OCI-M2 (cell line): ENCODE measurements at regions not wholly inside any gene's neighbourhood (a gene's known extent, or its start where the extent isn't known, plus 50 kb on each side); places are given as distances from the start of the nearest gene placed in this dataset.
A peak's percentile ranks its signal among the peaks of the same experiment; 100 is the strongest.

Source experiments
- DNase-seq: peaks from one replicate; lab custom pipeline; 2025; ENCODE audit not compliant: unreplicated experiment; lab: John Stamatoyannopoulos, UW

DNA sequence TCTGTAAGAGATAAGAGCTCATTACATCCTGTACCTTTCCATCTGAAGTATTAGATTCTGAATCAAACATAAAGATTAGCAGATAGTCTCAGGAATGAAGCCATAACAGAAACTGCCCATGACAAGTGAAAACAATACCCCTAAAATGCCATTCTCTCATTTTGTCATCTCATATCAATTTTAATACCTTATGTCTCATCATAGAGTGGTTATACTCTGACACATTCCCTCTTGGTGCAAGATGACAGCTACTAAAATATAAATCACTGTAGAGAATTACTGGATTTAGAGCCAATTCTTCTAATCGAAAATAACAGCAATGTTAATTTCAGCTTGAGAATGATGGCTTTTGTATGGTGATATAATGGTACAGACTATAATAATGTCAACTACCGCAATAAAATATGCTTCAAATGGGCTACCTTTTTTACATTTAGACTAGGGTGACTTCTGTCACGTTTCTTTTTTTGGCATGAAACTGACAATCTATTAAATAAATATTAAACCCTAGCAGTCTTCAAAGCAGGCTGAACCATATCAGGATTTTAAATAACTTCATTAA lies 125.1 kb upstream of the ITGA4 start:
- DNase-seq: no peak

- DNase-seq: no peak
Measured at GRCh38 chr2:181334158-181334826, 122.9 kb upstream of the ITGA4 start.

DNA sequence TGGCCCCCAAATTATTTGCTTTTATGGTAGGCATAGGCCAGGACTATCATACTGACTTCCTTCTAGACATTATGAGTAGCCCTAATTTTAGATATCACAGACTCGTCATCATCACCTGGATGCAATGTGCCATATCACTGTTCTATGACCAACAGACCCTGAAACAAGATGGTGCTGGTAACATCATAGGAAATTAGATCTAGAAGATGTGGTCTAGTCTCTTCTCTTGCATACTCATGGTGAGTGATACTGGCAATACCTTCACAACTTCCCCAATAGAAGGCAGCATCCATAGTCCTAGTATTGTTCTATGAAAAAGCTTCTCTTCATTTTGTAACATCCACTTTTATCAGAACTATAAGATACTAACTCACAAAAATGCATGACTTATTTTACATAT lies 116.3 kb upstream of the ITGA4 start:
- no peak for DNase-seq

- no peak for DNase-seq
Measured at GRCh38 chr2:181341855-181342600, 115.2 kb upstream of the ITGA4 start.

- DNase-seq: no peak
Measured at GRCh38 chr2:181348107-181348837, 108.9 kb upstream of the ITGA4 start.

DNA sequence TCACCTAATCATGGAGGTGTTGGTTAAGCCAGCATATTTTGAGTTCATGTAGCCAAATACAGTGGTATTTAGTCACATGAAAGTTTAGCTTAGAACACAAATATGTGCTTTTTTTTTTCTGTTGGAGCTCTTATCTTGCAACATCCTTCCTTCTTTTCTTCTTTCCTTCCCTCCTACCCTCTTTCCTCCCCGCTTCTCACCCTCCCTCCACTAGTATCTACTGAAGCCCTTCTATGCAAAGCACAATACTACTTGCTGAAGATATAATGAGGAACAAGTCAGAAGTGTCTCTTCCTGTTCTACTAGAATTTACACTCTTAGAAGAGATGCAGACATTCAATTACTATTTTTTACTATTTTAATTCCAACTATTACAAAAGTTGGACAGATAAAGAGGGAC lies 105.0 kb upstream of the ITGA4 start:
- DNase-seq: no peak

GRCh38 chr2:181354626-181355025 lies 102.6 kb upstream of the ITGA4 start:
- no peak for DNase-seq

GRCh38 chr2:181356526-181357130 lies 100.6 kb upstream of the ITGA4 start:
- DNase-seq: no peak

GRCh38 chr2:181357979-181358378 lies 99.2 kb upstream of the ITGA4 start:
- no peak for DNase-seq

DNA sequence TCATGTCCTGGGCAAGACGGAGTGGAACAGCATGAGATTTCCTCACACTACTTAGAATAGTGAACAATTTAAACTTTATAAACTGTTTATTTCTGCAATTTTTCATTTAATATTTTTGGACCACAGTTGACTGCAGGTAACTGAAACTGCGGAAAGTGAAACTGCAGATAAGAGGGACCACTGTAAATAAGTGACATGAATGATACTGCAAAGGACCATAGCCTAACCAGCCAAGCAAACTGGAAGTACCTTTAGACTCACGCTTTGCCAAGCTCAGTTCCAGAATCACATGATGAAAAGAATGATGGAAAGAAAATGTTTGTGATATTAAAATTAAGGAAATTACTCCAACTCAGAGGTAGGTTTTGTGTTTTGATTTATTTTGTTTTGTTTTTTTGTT lies 94.6 kb upstream of the ITGA4 start:
- DNase-seq: no peak

DNA sequence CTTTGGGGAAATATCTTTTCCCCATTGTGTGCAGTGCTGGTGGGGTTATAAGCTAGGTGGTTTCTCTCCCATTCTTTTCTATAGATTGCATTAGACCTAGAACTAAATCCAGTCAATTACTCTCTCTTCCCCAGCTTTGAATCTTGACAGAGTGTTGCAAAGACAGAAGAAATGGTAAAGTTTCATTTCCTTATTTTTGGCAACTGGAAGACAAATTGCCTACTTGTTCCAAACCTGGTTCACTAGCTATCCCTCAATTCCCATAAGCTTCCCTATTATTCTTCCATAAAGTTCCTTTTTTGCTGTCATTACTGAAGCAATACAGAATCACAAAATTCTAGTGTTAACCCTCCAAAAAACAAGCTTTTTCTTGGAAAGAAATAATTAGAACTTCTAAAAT lies 94.0 kb upstream of the ITGA4 start:
- no peak for DNase-seq

GRCh38 chr2:181364492-181365170 lies 92.6 kb upstream of the ITGA4 start:
- DNase-seq: no peak

DNA sequence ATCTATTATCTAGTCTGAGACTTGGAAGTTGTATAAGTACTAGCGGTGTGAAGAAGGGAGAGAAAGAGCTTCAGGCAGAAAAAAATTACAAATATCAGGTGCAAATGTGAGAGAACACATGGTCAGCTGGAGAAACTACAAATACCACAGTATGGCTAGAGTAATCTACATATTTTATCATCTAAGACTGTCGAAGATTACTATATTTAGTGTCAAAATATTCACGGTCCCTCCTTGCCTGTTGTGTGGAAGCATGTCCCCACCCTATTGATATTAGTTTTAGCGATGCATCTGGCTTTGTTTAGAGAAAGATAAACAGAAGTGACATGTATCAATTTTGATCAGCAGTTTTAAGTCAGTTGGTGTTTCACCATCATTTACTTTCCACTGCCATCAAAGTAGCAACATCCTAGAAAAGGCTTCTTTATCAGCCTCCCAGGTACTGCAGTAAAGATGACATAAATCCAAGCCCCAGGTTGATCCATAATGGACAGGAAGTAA lies 90.5 kb upstream of the ITGA4 start:
- no peak for DNase-seq

DNA sequence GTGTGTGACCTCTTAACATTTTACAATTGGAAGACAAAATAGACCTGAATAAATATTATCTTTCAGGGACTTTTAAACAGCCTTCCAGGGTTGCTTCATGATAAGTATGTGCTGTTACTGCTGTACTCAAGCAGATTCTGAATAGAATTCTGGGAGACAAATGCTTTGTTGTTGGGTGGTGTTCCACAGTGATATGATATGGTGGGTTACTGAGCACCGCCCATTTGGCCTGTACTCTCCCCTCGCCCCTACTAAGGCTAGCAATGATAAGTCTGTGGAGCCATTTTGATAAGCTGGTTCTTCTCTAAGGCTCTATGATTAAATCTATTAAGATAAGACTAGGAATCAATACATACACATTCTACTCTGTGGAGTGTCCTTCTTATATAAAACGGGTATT lies 89.8 kb upstream of the ITGA4 start:
- DNase-seq: peak; percentile 77

DNA sequence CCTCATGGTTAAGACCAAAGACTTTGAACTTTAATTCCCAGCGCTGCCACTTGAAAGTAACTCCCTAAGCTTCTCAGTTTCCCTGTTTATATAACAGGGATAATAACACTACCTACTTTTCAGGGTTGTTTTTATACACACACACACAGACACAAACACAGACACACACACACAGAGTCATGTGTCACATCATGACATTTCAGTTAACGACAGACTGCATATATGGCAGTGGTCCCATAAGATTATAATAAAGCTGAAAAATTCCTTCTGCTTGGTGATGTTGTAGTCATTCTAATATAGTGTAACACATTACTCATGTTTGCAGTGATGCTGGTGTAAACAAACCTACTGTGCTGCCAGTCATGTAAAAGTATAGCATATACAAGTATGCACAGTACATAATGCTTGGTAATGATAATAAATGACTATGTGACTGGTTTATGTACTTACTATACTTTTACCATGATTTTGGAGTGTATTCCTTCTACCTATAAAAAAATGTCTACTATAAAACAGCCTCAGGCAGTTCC lies 89.2 kb upstream of the ITGA4 start:
- no peak for DNase-seq

DNA sequence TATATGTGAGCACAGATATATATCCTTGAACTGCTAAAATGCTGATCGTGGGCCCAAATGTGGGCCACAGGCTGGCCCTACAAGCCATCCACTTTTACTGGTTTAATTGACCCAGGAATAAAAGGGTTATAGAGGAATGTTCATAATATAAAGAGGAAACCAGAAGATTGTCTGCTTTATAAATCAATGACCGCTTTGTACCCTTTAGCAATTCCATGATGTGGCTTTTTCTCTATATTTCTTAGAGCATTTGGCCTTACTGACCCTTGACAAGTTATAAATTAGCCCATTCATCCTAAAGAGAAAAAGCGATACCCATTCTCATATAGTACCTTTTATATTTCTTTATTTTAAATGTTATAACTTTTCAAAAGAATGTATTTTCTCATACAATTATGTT lies 87.1 kb upstream of the ITGA4 start:
- no peak for DNase-seq

DNA sequence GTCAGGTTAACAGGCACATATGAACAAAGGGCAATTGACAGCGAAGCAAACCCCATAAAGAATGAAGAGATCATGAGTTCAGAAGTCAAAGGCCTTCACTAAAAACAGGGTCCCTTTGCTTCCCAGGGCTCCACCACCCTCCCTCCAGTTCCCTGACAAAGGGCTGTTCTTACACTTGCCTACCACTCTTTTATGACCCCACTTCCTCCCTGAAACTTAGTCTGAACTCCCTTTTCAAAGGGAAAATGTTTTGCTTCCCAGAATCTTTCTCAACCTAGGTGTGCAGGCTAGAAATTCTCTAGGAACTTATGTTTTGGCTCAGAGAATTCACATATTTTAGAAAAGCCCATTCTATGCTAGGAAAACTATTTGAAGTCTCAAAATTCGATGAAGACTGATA lies 86.0 kb upstream of the ITGA4 start:
- DNase-seq: no peak

DNA sequence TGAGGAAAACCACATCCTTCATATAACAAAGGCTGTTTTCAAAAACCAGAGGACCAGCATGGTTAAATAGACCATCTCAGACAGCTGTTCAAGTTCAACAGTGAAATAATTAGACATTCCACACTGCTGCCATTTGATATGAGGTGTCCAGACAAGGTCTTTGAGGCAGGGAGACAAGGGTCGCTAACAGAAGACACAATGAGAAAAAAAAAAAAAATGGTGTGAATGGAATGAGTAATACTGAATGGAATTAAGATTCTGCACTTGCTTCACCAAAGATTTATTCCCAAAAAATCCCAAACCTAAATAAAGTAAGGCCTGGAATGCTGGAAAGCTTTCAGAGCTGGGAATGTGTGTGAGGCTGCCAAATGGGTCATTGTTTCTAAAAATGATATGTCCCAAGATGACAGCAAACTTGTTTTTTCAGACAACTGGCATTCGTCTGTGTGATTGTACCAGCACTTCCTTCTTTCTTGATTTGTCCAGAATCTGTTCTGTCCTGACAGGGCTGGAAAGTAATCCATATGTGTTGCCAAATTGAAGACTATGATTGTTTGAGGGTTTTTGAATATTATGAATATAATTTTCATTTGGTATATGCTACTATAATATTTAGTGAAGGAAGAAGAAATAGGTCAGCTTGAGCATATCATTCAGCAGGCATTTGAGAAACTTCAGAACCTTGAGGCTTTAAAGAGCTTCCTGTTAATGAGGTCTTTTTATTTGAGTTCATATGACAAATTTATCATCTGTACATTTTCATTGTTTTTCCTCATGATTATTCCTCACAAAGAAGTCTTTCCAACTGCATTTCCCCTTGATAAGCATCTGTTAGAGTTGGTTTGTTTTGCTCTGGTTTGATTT lies 85.2 kb upstream of the ITGA4 start:
- no peak for DNase-seq

DNA sequence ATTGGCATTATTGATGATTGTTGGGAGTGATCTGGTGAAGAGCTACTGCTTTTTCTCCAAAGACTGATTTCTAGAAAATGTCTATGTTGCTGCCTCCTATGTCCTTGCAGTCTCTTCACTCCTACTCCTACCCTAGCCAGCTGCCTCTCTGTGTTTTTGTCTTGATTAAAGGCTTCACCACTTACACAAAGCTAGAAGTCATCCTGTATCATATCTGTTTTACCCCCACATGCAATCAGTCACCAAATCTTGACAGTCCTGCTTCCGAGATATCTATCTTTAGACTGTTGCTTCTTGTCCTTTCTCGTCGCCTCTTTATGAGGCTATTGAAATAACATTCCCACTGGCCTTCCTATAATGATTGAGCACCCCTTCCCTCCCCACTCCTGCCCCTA lies 84.5 kb upstream of the ITGA4 start:
- DNase-seq: no peak
